GM18861 (cell line): ENCODE measurements at regions not wholly inside any gene's neighbourhood (a gene's known extent, or its start where the extent isn't known, plus 50 kb on each side); places are given as distances from the start of the nearest gene placed in this dataset.
"Not testable (repeated sequence)": the region's sequence is repeated elsewhere in the genome, so short reads cannot be mapped to it uniquely, and the experiment has no call there.

ENCODE experiments used
- ATAC-seq: cut with Tn5 transposase; IDR thresholded peaks from one replicate; pipeline ENCODE4 v1.9.1; 2021; ENCODE audit not compliant: unreplicated experiment

DNA sequence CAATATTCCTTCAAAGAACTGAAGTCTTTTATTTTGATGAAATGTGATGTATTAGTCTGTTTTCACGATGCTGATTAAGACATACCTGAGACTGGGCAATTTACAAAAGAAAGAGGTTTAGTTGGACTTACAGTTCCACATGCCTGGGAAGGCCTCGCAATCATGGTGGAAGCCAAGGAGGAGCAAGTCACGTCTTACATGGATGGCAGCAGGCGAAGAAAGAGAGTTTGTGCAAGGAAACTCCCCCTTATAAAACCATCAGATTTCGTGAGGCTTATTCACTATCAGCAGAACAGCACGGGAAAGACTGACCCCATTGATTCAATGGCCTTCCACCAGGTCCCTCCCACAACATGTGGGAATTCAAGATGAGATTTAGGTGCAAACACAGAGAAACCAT is 750.3 kb upstream of the KCND2 start:
- ATAC-seq, result no peak

DNA sequence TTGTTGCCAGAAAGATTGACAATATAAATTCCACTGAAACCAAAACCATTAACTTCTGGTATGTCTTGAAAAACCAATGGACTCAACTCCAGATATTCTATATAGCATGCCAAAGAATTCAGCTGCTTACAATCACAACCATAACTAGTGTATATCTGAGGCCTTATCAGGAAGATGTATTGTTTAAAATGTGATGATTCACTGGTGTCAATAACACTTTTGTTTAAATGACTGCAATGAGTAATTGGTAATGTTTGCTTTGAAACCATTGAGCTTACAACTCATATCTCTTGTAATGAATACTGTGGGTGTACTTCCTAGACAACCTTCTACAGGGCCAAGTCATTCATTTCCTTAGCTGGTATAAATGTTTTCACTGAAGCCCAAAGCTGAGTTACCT is 727.9 kb upstream of the KCND2 start:
- no peak for ATAC-seq

DNA sequence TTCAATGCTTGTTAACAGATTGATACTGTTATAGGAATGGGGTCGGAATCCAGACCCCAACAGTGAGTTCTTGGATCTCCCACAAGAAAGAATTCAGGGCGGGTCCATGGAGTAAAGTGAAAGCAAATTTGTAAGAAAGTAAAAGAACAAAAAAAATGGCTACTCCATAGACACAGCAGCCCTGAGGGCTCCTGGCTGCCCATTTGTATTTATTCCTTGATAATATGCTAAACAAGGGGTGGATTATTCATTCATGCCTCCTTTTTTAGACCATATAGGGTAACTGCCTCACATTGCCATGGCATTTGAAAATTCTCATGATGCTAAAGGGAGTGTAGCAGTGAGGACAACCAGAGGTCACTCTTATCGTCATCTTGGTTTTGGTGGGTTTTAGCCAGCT is 717.2 kb upstream of the KCND2 start:
- ATAC-seq, result no peak

DNA sequence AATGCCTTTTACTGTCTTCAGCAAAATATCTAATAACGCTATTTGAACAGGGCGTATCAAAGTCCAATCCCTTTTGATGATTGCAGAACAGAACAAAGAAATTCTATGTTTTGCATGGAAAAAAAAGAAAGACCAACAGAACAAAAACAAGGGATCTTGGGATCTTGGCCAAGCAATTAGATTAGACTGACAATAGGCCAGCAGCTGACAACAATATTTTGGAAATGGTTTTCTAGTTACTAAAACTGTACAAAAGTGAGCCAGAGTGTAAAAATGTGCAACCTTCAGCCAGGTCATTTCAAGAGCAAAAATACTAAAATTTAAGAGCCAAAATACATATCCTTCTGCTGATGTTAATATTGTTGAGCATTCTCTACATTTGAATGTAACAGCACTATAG is 716.5 kb upstream of the KCND2 start:
- no peak for ATAC-seq

DNA sequence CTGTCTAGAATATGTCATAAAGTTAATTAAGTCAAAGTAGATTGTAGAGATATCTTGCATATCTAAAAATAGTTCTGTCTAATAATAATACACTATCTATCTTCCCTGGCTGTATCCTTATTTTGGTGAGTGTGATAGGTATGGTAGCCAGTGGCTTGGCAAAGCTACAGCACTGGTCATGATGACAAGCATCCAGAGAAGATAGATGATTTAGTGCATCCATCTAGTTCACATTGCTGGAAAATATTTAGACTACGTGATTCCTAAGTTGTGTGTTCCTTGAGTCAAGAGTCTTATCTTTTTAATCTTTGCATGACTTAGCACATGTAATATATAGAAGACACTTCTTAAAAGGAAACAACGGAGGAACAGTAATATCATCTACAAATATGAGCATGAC is 711.2 kb upstream of the KCND2 start:
- ATAC-seq, result no peak

DNA sequence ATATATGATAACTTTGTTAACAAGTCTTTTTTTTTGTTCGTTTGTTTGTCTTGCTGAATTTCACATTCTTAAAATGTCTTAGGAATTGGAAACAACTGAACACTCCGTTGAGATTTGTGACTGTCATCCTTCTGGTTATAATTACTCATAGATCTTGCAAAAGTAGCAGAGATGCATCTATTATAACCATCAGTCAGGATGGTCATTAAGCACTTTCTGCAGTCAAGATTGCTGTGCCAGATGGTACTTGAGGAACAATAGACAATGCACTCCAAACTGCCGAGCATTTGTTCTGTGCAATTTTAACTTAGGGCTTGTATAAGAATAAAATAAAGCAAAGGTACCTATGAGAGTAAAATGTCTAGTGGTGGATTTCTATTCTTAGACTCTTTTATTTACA is 710.1 kb upstream of the KCND2 start:
- ATAC-seq, result no peak

DNA sequence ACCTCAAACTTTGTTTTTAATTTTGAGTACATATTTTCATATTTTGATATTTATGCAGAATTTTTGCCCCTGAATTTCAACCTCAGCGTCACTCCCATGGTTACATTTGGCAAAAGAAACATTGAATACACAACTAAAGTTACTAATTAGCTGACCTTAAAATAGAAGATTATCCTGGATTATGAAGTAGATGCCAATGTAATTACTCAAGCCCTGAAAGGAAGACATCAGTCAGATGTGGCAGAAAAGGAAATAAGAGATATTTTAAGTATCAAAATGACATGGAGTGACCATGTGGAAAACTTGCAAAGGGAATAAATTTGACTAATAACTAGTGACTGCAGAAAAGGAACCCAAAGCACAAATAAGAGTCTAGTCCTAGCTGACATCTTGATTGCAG is 701.3 kb upstream of the KCND2 start:
- no peak for ATAC-seq

DNA sequence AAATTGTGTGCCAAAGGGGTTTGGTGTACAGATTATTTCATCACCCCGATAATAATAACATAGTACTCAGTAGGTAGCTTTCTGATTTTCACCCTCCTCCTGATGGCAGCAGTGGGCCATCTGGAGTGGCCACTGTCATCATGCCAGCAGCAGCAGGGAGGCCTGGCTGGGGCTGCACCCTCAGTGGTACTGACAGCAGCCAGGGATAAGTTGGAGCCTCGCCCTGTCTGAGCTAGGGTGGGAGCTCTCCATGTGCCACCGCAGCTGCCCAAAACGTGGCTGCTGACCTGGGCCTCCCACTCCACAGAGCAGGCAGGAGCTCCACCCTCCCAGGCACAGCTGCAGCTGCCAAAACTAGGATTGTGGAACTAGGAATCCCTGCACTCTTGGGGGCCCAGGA is 700.8 kb upstream of the KCND2 start:
- ATAC-seq, result no peak

DNA sequence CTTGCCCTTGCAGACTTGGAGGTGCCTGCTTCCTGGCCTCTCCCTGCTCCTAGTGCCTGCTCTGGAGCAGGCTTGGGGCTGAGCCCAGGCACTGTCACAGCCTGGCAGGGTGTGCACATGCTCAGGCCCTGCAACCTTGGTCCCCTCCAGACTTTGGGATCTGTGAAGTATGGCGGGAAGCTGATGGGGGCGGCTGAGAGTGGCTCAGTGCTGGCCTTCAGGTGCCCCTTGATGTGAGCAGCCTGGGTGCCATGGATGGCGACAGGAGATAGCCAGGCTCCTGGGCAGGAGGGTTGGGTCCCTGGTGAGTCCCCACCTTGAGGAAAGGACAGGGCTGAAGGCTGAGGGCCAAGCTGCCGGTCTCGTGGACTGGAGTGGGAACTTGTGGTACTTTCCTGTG is 700.4 kb upstream of the KCND2 start:
- ATAC-seq, result no peak

DNA sequence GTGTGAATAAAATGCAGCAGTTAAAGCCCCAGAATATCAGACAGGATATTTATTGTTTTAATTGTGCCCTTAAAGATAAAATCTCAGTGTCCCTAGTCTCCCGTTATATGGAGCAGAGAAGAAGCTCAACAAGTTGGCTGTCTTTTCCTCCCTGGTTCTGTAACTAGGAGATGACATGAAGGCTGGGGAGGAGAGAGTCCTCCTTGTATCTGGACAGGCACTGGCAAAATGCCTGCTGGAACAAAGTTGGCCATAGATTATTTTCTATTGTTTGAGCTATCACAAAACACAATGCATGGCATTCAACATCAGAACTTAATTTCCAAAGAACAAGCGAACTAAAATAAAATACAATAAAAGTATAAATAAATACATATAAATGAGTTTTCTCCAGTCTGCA is 694.9 kb upstream of the KCND2 start:
- no peak for ATAC-seq

DNA sequence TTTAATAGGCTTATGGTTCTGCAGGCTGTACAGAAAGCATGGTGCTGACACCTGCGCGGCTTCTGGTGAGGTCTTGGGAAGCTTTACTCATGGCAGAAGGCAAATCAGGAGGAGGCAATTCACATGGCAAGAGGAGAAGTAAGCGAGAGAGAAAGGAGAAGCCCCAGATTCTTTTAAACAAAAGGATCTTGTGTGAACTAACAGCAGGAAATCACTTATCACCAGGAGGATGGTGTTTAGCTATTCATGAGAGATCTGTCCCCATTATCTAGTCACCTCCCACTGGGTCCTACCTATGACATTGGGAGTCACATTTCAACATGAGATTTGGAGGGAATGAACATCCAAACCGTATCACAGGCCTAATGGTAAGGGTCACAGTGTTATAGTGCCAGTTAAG is 678.0 kb upstream of the KCND2 start:
- ATAC-seq, result no peak

DNA sequence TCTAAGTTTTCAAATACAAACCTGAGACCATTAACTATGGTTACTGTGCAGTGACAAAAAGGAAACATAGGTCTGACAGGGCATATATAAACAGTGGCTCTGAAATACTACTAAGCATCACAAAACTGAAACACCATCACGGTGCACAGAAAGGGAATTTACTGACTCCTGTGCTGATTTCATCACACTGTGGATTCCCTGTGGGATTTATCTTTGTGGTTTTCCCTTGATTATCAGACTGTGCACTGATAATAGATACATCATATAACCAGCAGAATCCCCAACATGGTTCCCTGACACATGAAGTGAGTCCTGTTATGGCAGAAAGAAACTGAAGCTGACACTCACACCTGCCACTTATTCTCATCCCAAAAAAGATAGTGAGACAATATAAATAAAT is 676.3 kb upstream of the KCND2 start:
- ATAC-seq, result no peak

DNA sequence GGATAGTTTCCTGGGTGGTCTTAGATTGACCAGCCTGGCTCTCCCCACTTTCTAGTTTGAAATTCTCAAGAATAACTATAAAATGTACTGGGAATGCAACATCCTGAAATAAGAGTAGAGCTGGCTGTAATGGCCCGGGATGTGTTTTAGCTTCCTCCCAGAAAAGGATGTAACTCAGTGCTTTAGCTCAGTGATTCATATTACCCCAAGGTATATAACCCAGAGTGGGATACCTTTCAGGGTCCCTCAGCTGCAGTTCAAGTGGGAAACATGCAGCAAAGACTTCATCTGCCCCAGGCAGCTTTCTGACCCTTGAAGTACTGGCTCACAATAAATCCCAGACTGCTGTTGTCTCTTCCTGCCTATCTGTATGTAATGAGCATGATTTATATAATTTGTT is 666.7 kb upstream of the KCND2 start:
- ATAC-seq, result no peak

DNA sequence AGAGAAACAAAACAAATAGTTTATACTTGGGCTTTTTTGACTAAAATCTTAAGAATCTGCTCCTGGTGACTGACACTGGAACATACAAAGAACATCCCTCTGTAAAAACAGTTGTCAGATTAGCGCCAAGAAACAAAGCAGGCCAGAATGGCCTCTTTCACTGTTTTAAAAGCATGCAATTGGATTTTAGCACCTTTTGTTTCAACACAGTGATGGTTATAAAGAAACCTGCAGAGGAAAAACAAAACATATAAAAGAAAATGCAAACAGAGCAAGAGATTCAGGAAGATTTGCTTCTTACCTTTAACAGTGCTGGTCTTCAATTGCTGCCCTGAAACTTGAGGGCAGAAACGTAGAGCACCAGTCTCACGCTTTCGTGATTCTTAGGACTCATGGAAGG is 652.2 kb upstream of the KCND2 start:
- ATAC-seq, result no peak

DNA sequence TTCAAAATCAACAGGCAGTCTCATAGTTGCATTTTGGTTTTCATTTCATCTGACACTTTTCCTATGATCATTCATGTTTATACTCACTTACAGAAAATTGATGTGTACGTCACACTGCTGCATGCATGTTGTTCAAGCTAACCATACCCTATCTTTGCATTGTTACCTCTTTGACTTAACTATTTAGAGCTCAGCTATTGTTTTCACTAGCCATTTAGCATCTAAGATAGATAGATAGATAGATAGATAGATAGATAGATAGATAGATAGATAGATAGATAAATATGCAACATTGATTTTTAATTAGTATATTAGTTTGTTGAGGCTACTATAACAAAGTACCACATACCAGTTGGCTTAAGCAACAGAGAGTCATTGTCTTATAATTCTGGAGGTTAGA is 649.5 kb upstream of the KCND2 start:
- no peak for ATAC-seq

DNA sequence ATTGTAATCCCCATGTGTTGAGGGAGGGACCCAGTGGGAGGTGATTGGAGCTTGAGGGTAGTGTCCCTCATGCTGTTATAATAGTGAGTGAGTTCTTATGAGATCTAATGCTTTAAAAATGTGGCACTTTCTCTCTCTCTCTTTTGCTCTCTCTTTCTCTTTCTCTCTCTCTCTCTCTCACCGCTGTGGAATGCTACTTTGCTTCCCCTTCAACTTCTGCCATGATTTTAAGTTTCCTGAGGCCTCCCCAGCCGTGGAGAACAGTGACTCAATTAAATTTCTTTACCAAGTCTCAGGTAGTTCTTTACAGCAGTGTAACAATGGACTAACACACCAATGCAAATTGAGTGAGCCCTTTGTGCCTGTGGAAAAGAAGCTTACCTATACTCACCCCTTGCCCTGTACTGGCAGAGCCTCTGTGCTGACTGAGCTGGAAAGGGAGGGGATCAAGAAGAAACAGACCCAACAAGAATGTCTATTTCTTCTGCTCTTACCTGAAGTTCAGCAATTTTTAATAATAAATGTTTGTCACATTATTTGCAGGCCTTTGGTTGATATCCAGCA is 642.5 kb upstream of the KCND2 start:
- no peak for ATAC-seq

DNA sequence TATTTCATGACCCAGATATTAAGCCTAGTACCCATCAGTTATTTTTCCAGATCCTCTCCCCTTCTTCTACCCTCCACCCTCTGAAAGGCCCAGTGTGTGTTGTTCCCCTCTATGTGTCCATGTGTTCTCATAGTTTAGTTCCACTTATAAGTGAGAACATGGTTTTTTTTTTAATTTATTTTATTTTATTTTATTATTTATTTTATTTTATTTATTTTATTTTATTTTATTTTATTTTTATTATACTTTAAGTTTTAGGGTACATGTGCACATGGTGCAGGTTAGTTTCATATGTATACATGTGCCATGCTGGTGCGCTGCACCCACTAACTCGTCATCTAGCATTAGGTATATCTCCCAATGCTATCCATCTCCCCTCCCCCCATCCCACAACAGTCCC is 639.2 kb upstream of the KCND2 start:
- not testable (repeated sequence) for ATAC-seq

DNA sequence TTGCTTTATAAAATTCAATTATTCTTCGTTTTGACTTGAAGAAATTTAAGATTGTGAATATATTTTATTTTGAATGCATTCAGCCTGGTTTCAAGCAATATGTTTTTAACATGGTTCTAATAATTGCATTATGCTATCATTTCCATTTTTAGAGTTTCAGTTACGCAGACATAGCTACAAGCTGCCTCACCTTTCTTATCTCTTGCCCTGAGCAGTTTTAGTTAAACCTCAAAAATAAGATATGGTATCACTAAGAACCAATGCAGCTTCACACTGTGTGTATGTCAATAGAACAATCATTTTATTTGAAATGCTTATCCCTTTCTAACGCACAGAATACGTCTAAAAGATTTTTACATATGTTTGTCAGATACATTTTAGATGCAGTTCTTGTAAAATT is 632.6 kb upstream of the KCND2 start:
- ATAC-seq, result no peak

DNA sequence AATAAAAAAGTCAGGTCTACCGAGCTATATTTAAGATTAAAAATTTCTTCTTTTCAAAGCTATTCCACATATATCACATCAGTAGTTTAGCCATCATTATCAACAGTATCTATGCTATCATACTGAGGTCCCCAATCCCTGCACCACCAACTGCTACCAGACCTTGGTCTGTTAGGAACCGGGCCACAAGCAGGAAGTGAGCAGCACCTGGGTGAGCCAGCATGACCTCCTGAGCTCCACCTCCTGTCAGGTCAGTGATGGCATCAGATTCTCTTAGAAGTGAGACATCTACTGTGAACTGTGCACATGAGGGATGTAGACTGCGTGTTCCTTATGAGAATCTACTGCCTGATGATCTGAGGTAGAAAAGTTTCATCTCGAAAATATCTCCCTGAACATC is 632.1 kb upstream of the KCND2 start:
- ATAC-seq, result no peak

DNA sequence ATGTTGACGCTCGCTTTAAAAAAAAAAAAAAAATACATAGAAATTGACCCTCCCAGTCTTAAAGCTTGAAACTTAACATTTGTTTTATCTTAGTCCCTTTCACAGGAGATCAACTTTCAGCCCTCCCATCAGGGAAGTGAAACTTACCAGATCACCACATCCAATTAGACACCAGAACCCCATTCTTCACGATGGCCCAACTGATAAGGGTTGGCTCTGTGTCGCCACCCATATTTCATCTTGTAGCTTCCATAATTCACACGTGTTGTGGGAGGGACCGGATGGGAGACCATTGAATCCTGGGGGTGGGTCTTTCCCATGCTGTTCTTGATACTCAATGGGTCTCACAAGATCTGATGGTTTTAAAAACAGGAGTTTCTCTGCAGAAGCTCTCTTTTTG is 629.4 kb upstream of the KCND2 start:
- ATAC-seq, result no peak

DNA sequence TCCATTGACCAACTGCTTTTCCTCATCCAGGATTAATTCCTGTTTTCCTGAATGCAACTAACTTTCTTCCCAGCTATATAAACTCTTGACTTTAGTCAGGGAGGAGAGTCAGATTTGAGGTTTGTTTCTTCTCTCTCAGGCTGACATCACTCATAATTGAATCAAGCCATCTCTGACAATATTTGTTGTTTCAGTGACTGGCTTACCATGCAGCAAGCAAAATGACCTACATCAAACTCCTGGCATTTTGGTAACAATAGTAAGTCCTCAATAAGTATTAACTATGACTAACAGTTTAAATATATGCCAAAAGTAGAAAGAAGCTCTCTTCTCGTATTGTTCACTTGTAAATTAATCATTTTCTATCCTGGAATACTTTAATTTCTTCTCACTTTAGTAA is 625.7 kb upstream of the KCND2 start:
- ATAC-seq, result no peak

DNA sequence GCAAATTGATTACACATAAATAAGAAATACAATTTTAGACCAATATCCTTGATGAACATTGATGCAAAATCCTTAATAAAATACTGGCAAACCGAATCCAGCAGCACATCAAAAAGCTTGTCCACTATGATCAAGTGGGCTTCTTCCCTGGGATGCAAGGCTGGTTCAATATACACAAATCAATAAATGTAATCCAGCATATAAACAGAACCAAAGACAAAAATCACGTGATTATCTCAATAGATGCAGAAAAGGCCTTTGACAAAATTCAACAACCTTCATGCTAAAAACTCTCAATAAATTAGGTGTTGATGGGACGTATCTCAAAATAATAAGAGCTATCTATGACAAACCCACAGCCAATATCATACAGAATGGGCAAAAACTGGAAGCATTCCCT is 624.2 kb upstream of the KCND2 start:
- ATAC-seq, result not testable (repeated sequence)

DNA sequence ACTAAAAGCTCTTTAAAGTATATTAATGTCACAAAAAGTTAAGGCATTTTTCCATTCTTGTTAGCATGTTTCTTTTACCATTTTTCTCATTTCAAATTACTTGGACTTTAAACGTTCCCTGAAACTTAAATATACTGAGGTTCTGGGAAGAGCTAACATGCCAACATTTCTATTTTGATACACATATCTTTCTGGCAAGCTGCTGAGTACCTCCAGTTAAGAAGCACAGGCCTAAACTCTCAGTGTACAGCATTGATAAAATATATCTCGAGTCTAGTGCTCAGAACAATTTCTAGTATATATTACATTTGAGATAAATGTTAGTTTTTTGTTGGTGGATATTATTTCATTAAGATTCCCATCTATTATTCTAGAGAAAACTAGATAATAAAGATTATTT is 612.9 kb upstream of the KCND2 start:
- no peak for ATAC-seq

DNA sequence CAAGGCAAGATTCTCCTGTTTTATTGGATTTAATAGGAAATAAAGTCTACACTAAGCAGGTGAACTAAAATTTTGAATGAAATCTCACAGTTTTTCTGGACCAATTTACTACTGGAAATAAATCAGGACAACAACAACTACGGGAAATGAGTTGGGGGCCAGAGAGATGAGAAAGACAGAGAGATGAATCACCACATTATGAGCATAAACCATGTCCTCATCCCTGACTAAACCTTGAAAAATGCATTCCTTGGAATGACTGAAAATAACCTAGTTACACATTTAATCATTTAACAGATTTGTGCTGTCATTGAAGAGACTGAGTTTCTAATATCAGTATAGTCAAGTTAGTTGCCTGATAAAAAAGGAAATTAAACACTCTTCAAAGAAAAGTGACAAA is 608.4 kb upstream of the KCND2 start:
- no peak for ATAC-seq
